H1 (cell line): ENCODE measurements at regions not wholly inside any gene's neighbourhood (a gene's known extent, or its start where the extent isn't known, plus 50 kb on each side); places are given as distances from the start of the nearest gene placed in this dataset.

ENCODE experiments used
- CTCF ChIP-seq, 3 experiments: IDR thresholded peaks; 1 replicate in 2 of 3; 2 replicates in 1 of 3; pipeline versions ENCODE4 v1.5.1 to v1.6.1; 2011; ENCODE audit warnings: low read length in 3 of 3, mild to moderate bottlenecking in 3 of 3, inconsistent platforms in 2 of 3, low read depth in 1 of 3, moderate library complexity in 1 of 3; ENCODE audit not compliant: insufficient read depth in 1 of 3; ENCODE audit errors: control extremely low read depth in 1 of 3
- KDM1A ChIP-seq: fragments of 200-600, 300-600 bp; sonication (generic); IDR thresholded peaks from 2 replicates; pipeline ENCODE4 v1.7.1; 2016; ENCODE audit warnings: mild to moderate bottlenecking, low read length, borderline replicate concordance

- no peak for TF ChIP-seq KDM1A
- no peak for TF ChIP-seq CTCF (IDR thresholded peaks at IDR 0.05; ENCODE audit: control extremely low read depth in 1 of 3, insufficient read depth in 1 of 3, low read depth in 1 of 3, low read length in 3 of 3)
These were observed 79.6 kb upstream of the GLRA2 start for GRCh38 chrX:14449773-14450172.
